ENCODE measurements at regions not wholly inside any gene's neighbourhood (a gene's known extent, or its start where the extent isn't known, plus 50 kb on each side); places are given as distances from the start of the nearest gene placed in this dataset.
"Not testable (repeated sequence)": the region's sequence is repeated elsewhere in the genome, so short reads cannot be mapped to it uniquely, and the experiment has no call there.

GRCh38 chr21:9000132-9000531 is 1521.3 kb upstream of the TPTE start:
- not testable (repeated sequence) for DNase-seq (ENCODE audit: low read depth in 6 of 9, low spot score in 9 of 9); H3K27me3 ChIP-seq (ENCODE audit: control insufficient read depth in 2 of 2, insufficient read depth in 1 of 2, low read length in 1 of 2); H3K9me3 ChIP-seq (ENCODE audit: control insufficient read depth in 2 of 2, insufficient read depth in 1 of 2, low read length in 1 of 2); H3K36me3 ChIP-seq (ENCODE audit: control insufficient read depth in 2 of 2, insufficient read depth in 2 of 2, low read length in 1 of 2); H3K4me1 ChIP-seq (ENCODE audit: control insufficient read depth in 2 of 2, insufficient read depth in 2 of 2, low read length in 2 of 2); H3K4me3 ChIP-seq (ENCODE audit: low read length in 2 of 2); H3K27ac ChIP-seq (ENCODE audit: low read depth in 1 of 2, low read length in 1 of 2)
- WGBS: 12% methylated on average over 1 of the region's 1 CpG

- H3K4me1 ChIP-seq (ENCODE audit: control insufficient read depth in 2 of 2, insufficient read depth in 2 of 2, low read length in 2 of 2); H3K27ac ChIP-seq (ENCODE audit: low read depth in 1 of 2, low read length in 1 of 2); H3K36me3 ChIP-seq (ENCODE audit: control insufficient read depth in 2 of 2, insufficient read depth in 2 of 2, low read length in 1 of 2); H3K27me3 ChIP-seq (ENCODE audit: control insufficient read depth in 2 of 2, insufficient read depth in 1 of 2, low read length in 1 of 2); H3K4me3 ChIP-seq (ENCODE audit: low read length in 2 of 2); DNase-seq (ENCODE audit: low read depth in 6 of 9, low spot score in 9 of 9): not testable (repeated sequence)
- H3K9me3 ChIP-seq (ENCODE audit: control insufficient read depth in 2 of 2, insufficient read depth in 1 of 2, low read length in 1 of 2): peaks cover 0 to 11% of the 10 kb centered on the region in 2 donors
- WGBS: 81% methylated on average over 2 of the region's 2 CpGs
These were observed 1520.7 kb upstream of the TPTE start for GRCh38 chr21:9000671-9001070.

GRCh38 chr21:9001890-9002663 is 1519.3 kb upstream of the TPTE start:
- 69% methylated on average over 5 of the region's 5 CpGs for WGBS
- H3K27me3 ChIP-seq (ENCODE audit: control insufficient read depth in 2 of 2, insufficient read depth in 1 of 2, low read length in 1 of 2); DNase-seq (ENCODE audit: low read depth in 6 of 9, low spot score in 9 of 9); H3K9me3 ChIP-seq (ENCODE audit: control insufficient read depth in 2 of 2, insufficient read depth in 1 of 2, low read length in 1 of 2); H3K27ac ChIP-seq (ENCODE audit: low read depth in 1 of 2, low read length in 1 of 2); H3K4me1 ChIP-seq (ENCODE audit: control insufficient read depth in 2 of 2, insufficient read depth in 2 of 2, low read length in 2 of 2); H3K4me3 ChIP-seq (ENCODE audit: low read length in 2 of 2); H3K36me3 ChIP-seq (ENCODE audit: control insufficient read depth in 2 of 2, insufficient read depth in 2 of 2, low read length in 1 of 2): not testable (repeated sequence)

DNA sequence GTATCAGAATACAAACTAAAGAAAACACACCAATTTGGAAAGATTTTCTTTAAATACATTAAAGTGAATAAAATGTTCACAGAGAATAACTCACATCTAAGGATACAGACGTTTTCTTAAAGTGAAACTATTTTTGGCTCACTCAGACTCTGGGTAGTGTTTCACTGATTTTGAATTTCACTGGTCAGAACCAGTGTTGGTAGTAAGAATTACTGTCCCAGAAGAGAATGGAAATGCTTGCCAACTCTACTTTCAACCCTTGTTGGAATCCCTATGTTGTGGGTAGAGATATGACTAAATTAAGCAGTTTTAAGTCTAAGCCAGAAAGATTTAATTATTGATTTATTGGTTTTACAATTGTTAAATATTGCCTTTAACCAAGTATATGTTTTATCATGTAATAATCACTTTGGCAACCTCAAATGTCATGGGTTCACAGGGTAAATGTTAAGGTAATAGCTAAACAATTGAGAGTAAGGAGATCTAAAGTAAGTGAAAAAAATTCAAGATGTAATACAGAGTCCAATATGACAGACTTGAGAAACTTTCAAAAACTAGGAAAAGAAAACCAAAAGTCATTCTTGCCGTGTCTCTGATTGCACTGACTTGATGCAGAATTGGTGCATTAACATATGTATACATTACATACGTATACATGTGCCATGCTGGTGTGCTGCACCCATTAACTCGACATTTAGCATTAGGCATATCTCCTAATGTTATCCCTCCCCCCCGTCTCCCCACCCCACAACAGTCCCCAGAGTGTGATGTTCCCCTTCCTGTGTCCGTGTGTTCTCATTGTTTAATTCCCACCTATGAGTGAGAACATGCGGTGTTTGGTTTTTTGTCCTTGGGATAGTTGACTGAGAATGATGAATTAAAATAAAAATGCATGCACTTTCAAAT is 1517.2 kb upstream of the TPTE start:
- H3K36me3 ChIP-seq (ENCODE audit: control insufficient read depth in 2 of 2, insufficient read depth in 2 of 2, low read length in 1 of 2); H3K4me1 ChIP-seq (ENCODE audit: control insufficient read depth in 2 of 2, insufficient read depth in 2 of 2, low read length in 2 of 2); H3K27me3 ChIP-seq (ENCODE audit: control insufficient read depth in 2 of 2, insufficient read depth in 1 of 2, low read length in 1 of 2); H3K4me3 ChIP-seq (ENCODE audit: low read length in 2 of 2); H3K27ac ChIP-seq (ENCODE audit: low read depth in 1 of 2, low read length in 1 of 2); DNase-seq (ENCODE audit: low read depth in 6 of 9, low spot score in 9 of 9): not testable (repeated sequence)
- peaks cover 4 to 21% of the 10 kb centered on the region in 2 donors for H3K9me3 ChIP-seq (ENCODE audit: control insufficient read depth in 2 of 2, insufficient read depth in 1 of 2, low read length in 1 of 2)
- WGBS: 61% methylated on average over 7 of the region's 7 CpGs

GRCh38 chr21:9004815-9005518 is 1516.4 kb upstream of the TPTE start:
- not testable (repeated sequence) for H3K27ac ChIP-seq (ENCODE audit: low read depth in 1 of 2, low read length in 1 of 2); H3K27me3 ChIP-seq (ENCODE audit: control insufficient read depth in 2 of 2, insufficient read depth in 1 of 2, low read length in 1 of 2); DNase-seq (ENCODE audit: low read depth in 6 of 9, low spot score in 9 of 9); H3K36me3 ChIP-seq (ENCODE audit: control insufficient read depth in 2 of 2, insufficient read depth in 2 of 2, low read length in 1 of 2); H3K4me3 ChIP-seq (ENCODE audit: low read length in 2 of 2); H3K4me1 ChIP-seq (ENCODE audit: control insufficient read depth in 2 of 2, insufficient read depth in 2 of 2, low read length in 2 of 2)
- peaks cover 4 to 24% of the 10 kb centered on the region in 2 donors for H3K9me3 ChIP-seq (ENCODE audit: control insufficient read depth in 2 of 2, insufficient read depth in 1 of 2, low read length in 1 of 2)
- 64% methylated on average over 3 of the region's 3 CpGs for WGBS

DNA sequence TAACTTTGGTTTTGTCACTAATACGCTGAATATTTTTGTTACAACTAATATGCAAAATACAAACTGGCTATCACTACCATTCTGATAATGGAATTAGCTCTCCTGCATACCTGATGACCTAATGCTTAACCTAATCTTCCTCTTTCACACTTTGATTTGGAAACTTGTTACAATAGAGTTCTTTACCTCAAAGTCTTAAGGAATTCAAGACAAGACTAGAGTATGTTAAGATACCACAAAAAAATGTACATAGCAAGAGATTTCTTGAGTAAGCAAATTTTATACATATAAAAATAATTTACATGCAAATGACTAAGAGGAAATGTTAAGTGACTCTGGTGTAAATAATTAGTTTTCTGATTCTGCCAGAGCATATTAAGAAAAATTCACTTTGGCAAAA is 1515.7 kb upstream of the TPTE start:
- H3K4me3 ChIP-seq (ENCODE audit: low read length in 2 of 2); H3K27me3 ChIP-seq (ENCODE audit: control insufficient read depth in 2 of 2, insufficient read depth in 1 of 2, low read length in 1 of 2); H3K4me1 ChIP-seq (ENCODE audit: control insufficient read depth in 2 of 2, insufficient read depth in 2 of 2, low read length in 2 of 2); H3K27ac ChIP-seq (ENCODE audit: low read depth in 1 of 2, low read length in 1 of 2); H3K36me3 ChIP-seq (ENCODE audit: control insufficient read depth in 2 of 2, insufficient read depth in 2 of 2, low read length in 1 of 2); DNase-seq (ENCODE audit: low read depth in 6 of 9, low spot score in 9 of 9): not testable (repeated sequence)
- 73% methylated on average over 1 of the region's 1 CpG for WGBS
- H3K9me3 ChIP-seq (ENCODE audit: control insufficient read depth in 2 of 2, insufficient read depth in 1 of 2, low read length in 1 of 2): peaks cover 4 to 24% of the 10 kb centered on the region in 2 donors

DNA sequence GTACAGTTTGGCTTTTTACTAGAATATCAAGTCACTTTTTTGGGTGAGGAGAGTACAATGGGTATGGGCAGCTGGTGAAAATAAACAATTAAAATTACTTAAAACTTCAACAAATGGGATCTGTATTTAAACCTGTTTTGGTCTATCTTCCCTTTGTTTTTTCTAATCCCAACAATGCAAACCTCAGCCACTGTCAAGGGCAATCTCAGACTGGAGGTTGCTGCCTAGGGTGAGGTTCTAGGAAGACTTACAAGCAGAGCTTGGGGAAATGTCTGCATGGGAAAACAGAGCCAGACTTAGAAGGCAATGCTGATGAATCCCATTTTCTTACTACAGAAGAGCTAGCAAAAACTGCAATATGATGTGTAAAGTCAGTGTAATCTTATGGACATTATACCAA is 1515.3 kb upstream of the TPTE start:
- not testable (repeated sequence) for H3K4me1 ChIP-seq (ENCODE audit: control insufficient read depth in 2 of 2, insufficient read depth in 2 of 2, low read length in 2 of 2); H3K4me3 ChIP-seq (ENCODE audit: low read length in 2 of 2); H3K36me3 ChIP-seq (ENCODE audit: control insufficient read depth in 2 of 2, insufficient read depth in 2 of 2, low read length in 1 of 2); H3K27me3 ChIP-seq (ENCODE audit: control insufficient read depth in 2 of 2, insufficient read depth in 1 of 2, low read length in 1 of 2); H3K27ac ChIP-seq (ENCODE audit: low read depth in 1 of 2, low read length in 1 of 2); DNase-seq (ENCODE audit: low read depth in 6 of 9, low spot score in 9 of 9)
- peaks cover 5 to 25% of the 10 kb centered on the region in 2 donors for H3K9me3 ChIP-seq (ENCODE audit: control insufficient read depth in 2 of 2, insufficient read depth in 1 of 2, low read length in 1 of 2)

DNA sequence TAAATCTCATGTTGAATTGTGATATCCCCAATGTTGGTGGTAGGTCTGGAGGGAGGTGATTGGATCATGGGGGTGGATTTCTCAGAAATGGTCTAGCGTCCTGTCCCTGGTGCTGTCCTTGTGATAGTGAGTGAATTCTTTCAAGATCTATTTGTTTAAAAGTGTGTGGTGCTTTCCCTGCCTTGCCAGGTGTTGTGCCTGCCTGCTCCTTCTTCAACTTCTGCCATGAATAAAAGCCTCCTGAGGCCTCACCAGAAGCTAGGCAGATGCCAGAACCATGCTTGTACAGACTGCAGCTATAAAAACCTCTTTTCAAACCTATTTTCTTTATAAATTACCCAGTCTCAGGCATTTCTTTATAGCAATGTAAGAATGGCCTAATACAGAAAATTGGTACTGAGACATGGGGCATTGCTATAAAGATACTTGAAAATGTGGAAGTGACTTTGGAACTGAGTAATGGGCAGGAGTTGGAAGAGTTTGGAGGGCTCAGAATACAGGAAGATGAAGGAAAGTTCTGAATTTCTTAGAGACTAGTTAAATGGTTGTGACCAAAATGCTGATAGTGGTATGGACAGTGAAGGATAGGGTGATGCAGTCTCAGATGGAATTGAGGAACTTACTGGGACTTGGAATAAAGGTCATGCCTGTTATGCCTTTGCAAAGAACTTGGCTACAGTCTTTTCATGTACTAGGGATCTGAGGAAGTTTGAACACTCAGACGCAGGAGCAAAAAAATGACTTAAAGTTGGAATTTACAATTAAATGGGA is 1514.6 kb upstream of the TPTE start:
- H3K27ac ChIP-seq (ENCODE audit: low read depth in 1 of 2, low read length in 1 of 2); H3K36me3 ChIP-seq (ENCODE audit: control insufficient read depth in 2 of 2, insufficient read depth in 2 of 2, low read length in 1 of 2); H3K4me1 ChIP-seq (ENCODE audit: control insufficient read depth in 2 of 2, insufficient read depth in 2 of 2, low read length in 2 of 2); DNase-seq (ENCODE audit: low read depth in 6 of 9, low spot score in 9 of 9); H3K4me3 ChIP-seq (ENCODE audit: low read length in 2 of 2); H3K27me3 ChIP-seq (ENCODE audit: control insufficient read depth in 2 of 2, insufficient read depth in 1 of 2, low read length in 1 of 2): not testable (repeated sequence)
- peaks cover 8 to 32% of the 10 kb centered on the region in 2 donors for H3K9me3 ChIP-seq (ENCODE audit: control insufficient read depth in 2 of 2, insufficient read depth in 1 of 2, low read length in 1 of 2)
- 63% methylated on average over 2 of the region's 2 CpGs for WGBS
